ENCODE measurements at regions not wholly inside any gene's neighbourhood (a gene's known extent, or its start where the extent isn't known, plus 50 kb on each side); places are given as distances from the start of the nearest gene placed in this dataset.

GRCh38 chr22:27080036-27080578 is 422.7 kb downstream of the MIAT start:
- no peaks in the 10 kb centered on the region for H3K9me3 Mint-ChIP-seq
- H3K4me1 Mint-ChIP-seq = no peaks in the 10 kb centered on the region
- H3K4me3 Mint-ChIP-seq = no peak overlapping the region
- no peak overlapping the region for H3K27ac Mint-ChIP-seq (ENCODE audit: unreplicated experiment)
- no peaks in the 10 kb centered on the region for H3K36me3 Mint-ChIP-seq (ENCODE audit: low read depth)
- DNase-seq (ENCODE audit: low read depth, low spot score) = no peak
- H3K27me3 Mint-ChIP-seq (ENCODE audit: low read depth) = peaks cover 24% of the 10 kb centered on the region
- TF ChIP-seq, protein P1, sequence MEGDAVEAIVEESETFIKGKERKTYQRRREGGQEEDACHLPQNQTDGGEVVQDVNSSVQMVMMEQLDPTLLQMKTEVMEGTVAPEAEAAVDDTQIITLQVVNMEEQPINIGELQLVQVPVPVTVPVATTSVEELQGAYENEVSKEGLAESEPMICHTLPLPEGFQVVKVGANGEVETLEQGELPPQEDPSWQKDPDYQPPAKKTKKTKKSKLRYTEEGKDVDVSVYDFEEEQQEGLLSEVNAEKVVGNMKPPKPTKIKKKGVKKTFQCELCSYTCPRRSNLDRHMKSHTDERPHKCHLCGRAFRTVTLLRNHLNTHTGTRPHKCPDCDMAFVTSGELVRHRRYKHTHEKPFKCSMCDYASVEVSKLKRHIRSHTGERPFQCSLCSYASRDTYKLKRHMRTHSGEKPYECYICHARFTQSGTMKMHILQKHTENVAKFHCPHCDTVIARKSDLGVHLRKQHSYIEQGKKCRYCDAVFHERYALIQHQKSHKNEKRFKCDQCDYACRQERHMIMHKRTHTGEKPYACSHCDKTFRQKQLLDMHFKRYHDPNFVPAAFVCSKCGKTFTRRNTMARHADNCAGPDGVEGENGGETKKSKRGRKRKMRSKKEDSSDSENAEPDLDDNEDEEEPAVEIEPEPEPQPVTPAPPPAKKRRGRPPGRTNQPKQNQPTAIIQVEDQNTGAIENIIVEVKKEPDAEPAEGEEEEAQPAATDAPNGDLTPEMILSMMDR (conservative IDR thresholded peaks at IDR 0.05) = no peak

- Mint-ChIP-seq H3K36me3 (ENCODE audit: low read depth) (no peaks in the 10 kb centered on the region), H3K9me3 (no peaks in the 10 kb centered on the region), H3K4me3 (no peak overlapping the region), H3K4me1 (no peaks in the 10 kb centered on the region), H3K27me3 (ENCODE audit: low read depth) (peaks cover 26% of the 10 kb centered on the region), H3K27ac (ENCODE audit: unreplicated experiment) (no peak overlapping the region)
- DNase-seq (ENCODE audit: low read depth, low spot score) = no peak
- TF ChIP-seq, protein P1 (conservative IDR thresholded peaks at IDR 0.05) = no peak
These were observed 423.5 kb downstream of the MIAT start for GRCh38 chr22:27080863-27081262.

- TF ChIP-seq, protein P1 (conservative IDR thresholded peaks at IDR 0.05) = no peak
- Mint-ChIP-seq H3K27ac (ENCODE audit: unreplicated experiment) (no peak overlapping the region), H3K4me1 (peaks cover 5% of the 10 kb centered on the region), H3K27me3 (ENCODE audit: low read depth) (peaks cover 13% of the 10 kb centered on the region), H3K9me3 (no peaks in the 10 kb centered on the region), H3K4me3 (no peak overlapping the region), H3K36me3 (ENCODE audit: low read depth) (no peaks in the 10 kb centered on the region)
- DNase-seq (ENCODE audit: low read depth, low spot score) = no peak
These were observed 426.2 kb downstream of the MIAT start for GRCh38 chr22:27083610-27084009.

DNA sequence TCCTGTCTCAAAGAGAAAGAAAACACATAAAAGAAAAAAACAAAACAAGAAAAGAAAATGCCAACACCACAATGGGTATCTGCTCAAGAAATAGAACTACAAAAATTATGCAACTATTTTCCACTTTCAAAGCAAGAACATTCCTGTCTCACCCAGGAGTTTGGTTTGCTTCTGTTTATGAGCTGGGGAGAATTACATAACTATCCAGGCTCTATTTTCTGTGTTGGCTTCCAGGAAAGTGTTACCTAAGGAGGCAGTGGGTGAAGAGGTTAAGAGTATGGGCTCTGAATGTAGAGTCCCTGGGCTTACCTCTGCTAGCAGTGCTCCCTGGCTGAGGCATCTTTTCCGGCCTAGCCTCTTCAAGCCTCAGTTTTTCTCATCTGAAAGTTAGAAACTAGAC is 426.7 kb downstream of the MIAT start:
- TF ChIP-seq, protein P1 (conservative IDR thresholded peaks at IDR 0.05) = no peak
- Mint-ChIP-seq H3K4me1 (peaks cover 5% of the 10 kb centered on the region), H3K27ac (ENCODE audit: unreplicated experiment) (no peak overlapping the region), H3K4me3 (no peak overlapping the region), H3K27me3 (ENCODE audit: low read depth) (peaks cover 13% of the 10 kb centered on the region), H3K36me3 (ENCODE audit: low read depth) (no peaks in the 10 kb centered on the region), H3K9me3 (no peaks in the 10 kb centered on the region)
- DNase-seq (ENCODE audit: low read depth, low spot score) = no peak

- DNase-seq (ENCODE audit: low read depth, low spot score) = no peak
- H3K36me3 Mint-ChIP-seq (ENCODE audit: low read depth) = no peaks in the 10 kb centered on the region
- no peaks in the 10 kb centered on the region for H3K9me3 Mint-ChIP-seq
- peaks cover 7% of the 10 kb centered on the region for H3K27me3 Mint-ChIP-seq (ENCODE audit: low read depth)
- H3K27ac Mint-ChIP-seq (ENCODE audit: unreplicated experiment) = no peak overlapping the region
- H3K4me1 Mint-ChIP-seq = peaks cover 5% of the 10 kb centered on the region
- H3K4me3 Mint-ChIP-seq = no peak overlapping the region
- TF ChIP-seq, protein P1 (conservative IDR thresholded peaks at IDR 0.05) = no peak
These were observed 429.0 kb downstream of the MIAT start for GRCh38 chr22:27086080-27087044.
